ENCODE measurements at regions not wholly inside any gene's neighbourhood (a gene's known extent, or its start where the extent isn't known, plus 50 kb on each side); places are given as distances from the start of the nearest gene placed in this dataset.

GRCh38 chr2:10183146-10183675 is 60.7 kb downstream of the RRM2 start:
- DNase-seq (ENCODE audit: low read depth): no peak

GRCh38 chr2:10184421-10184820 is 61.9 kb downstream of the RRM2 start:
- DNase-seq (ENCODE audit: low read depth): no peak

- DNase-seq (ENCODE audit: low read depth): no peak
These were observed 62.5 kb downstream of the RRM2 start for GRCh38 chr2:10185046-10185445.

- DNase-seq (ENCODE audit: low read depth): no peak
These were observed 63.2 kb downstream of the RRM2 start for GRCh38 chr2:10185755-10186154.

- no peak for DNase-seq (ENCODE audit: low read depth)
These were observed 64.5 kb downstream of the RRM2 start for GRCh38 chr2:10186868-10187535.

- DNase-seq (ENCODE audit: low read depth): no peak
These were observed 65.1 kb downstream of the RRM2 start for GRCh38 chr2:10187661-10188060.

- DNase-seq (ENCODE audit: low read depth): peak; percentile 34
These were observed 65.7 kb downstream of the RRM2 start for GRCh38 chr2:10188211-10188610.

GRCh38 chr2:10188729-10189305 is 66.3 kb downstream of the RRM2 start:
- DNase-seq (ENCODE audit: low read depth): no peak

GRCh38 chr2:10190255-10190654 is 67.7 kb downstream of the RRM2 start:
- DNase-seq (ENCODE audit: low read depth): no peak

GRCh38 chr2:10190737-10191532 is 68.4 kb downstream of the RRM2 start:
- no peak for DNase-seq (ENCODE audit: low read depth)

GRCh38 chr2:10191554-10191953 is 69.0 kb downstream of the RRM2 start:
- no peak for DNase-seq (ENCODE audit: low read depth)

GRCh38 chr2:10192392-10193015 is 70.0 kb downstream of the RRM2 start:
- no peak for DNase-seq (ENCODE audit: low read depth)

GRCh38 chr2:10193276-10193795 is 70.8 kb downstream of the RRM2 start:
- DNase-seq (ENCODE audit: low read depth): no peak

GRCh38 chr2:10193851-10194820 is 71.6 kb downstream of the RRM2 start:
- DNase-seq (ENCODE audit: low read depth): no peak

GRCh38 chr2:10195278-10196109 is 73.0 kb downstream of the RRM2 start:
- DNase-seq (ENCODE audit: low read depth): no peak

- DNase-seq (ENCODE audit: low read depth): no peak
These were observed 73.8 kb downstream of the RRM2 start for GRCh38 chr2:10196110-10196892.

GRCh38 chr2:10196948-10197696 is 74.6 kb downstream of the RRM2 start:
- no peak for DNase-seq (ENCODE audit: low read depth)

- no peak for DNase-seq (ENCODE audit: low read depth)
These were observed 75.1 kb downstream of the RRM2 start for GRCh38 chr2:10197697-10198076.

All from RPMI7951 (cell line).